GM19395 (cell line): ENCODE measurements at regions not wholly inside any gene's neighbourhood (a gene's known extent, or its start where the extent isn't known, plus 50 kb on each side); places are given as distances from the start of the nearest gene placed in this dataset.
"Not testable (repeated sequence)": the region's sequence is repeated elsewhere in the genome, so short reads cannot be mapped to it uniquely, and the experiment has no call there.

Experiments used
- ATAC-seq: cut with Tn5 transposase; IDR thresholded peaks from one replicate; pipeline ENCODE4 v1.9.1; 2021; ENCODE audit warnings: mild to moderate bottlenecking, moderate library complexity; ENCODE audit not compliant: unreplicated experiment

- no peak for ATAC-seq
Measured at GRCh38 chr1:9459816-9460407, 79.4 kb upstream of the SLC25A33 start.

- no peak for ATAC-seq
Measured at GRCh38 chr1:9465640-9466039, 73.6 kb upstream of the SLC25A33 start.

GRCh38 chr1:9466780-9467758 lies 72.2 kb upstream of the SLC25A33 start:
- ATAC-seq, result no peak

GRCh38 chr1:9469882-9470281 lies 69.4 kb upstream of the SLC25A33 start:
- ATAC-seq, result not testable (repeated sequence)

- no peak for ATAC-seq
Measured at GRCh38 chr1:9471679-9472078, 67.6 kb upstream of the SLC25A33 start.

GRCh38 chr1:9472386-9473031 lies 66.8 kb upstream of the SLC25A33 start:
- ATAC-seq, result no peak

GRCh38 chr1:9473032-9473807 lies 66.0 kb upstream of the SLC25A33 start:
- ATAC-seq, result no peak

- no peak for ATAC-seq
Measured at GRCh38 chr1:9475061-9475627, 64.1 kb upstream of the SLC25A33 start.

- no peak for ATAC-seq
Measured at GRCh38 chr1:9476790-9477463, 62.3 kb upstream of the SLC25A33 start.

GRCh38 chr1:9477535-9477934 lies 61.7 kb upstream of the SLC25A33 start:
- ATAC-seq, result no peak

GRCh38 chr1:9478021-9478420 lies 61.2 kb upstream of the SLC25A33 start:
- no peak for ATAC-seq

- ATAC-seq, result no peak
Measured at GRCh38 chr1:9481048-9481447, 58.2 kb upstream of the SLC25A33 start.

GRCh38 chr1:9482403-9482802 lies 56.9 kb upstream of the SLC25A33 start:
- no peak for ATAC-seq

GRCh38 chr1:9482816-9483572 lies 56.3 kb upstream of the SLC25A33 start:
- no peak for ATAC-seq

- no peak for ATAC-seq
Measured at GRCh38 chr1:9486466-9487140, 52.7 kb upstream of the SLC25A33 start.
